ENCODE measurements at regions not wholly inside any gene's neighbourhood (a gene's known extent, or its start where the extent isn't known, plus 50 kb on each side); places are given as distances from the start of the nearest gene placed in this dataset.
"Not testable (repeated sequence)": the region's sequence is repeated elsewhere in the genome, so short reads cannot be mapped to it uniquely, and the experiment has no call there.

- not testable (repeated sequence) for TF ChIP-seq POLR2A, CTCF (IDR thresholded peaks at IDR 0.05)
Observed at GRCh38 chr13:34386229-34386628, 555.8 kb upstream of the NBEA start.

Measured in esophagus squamous epithelium (tissue), 4 donors.